HEK293 (cell line): ENCODE measurements at regions not wholly inside any gene's neighbourhood (a gene's known extent, or its start where the extent isn't known, plus 50 kb on each side); places are given as distances from the start of the nearest gene placed in this dataset.

Experiments used
- CTCF ChIA-PET: fragments of 350-600 bp; formaldehyde crosslinking; extraction: SDS; loops from one replicate; lab custom pipeline; 2021; ENCODE audit warnings: antibody characterized with exemption; lab: Yijun Ruan, JAX
- POLR2A ChIA-PET: fragments of 300-600 bp; formaldehyde crosslinking; extraction: SDS; loops from one replicate; lab custom pipeline; 2020; ENCODE audit warnings: antibody characterized with exemption, inconsistent platforms; lab: Yijun Ruan, JAX
- H3K27ac ChIP-seq: fragments of 200-500 bp; sonication (Bioruptor generic); 2 replicates; pipeline ENCODE4 v1.5.1; 2014; ENCODE audit warnings: low read depth, low read length, control low read depth, inconsistent platforms; ENCODE audit errors: extremely low read depth
- H3K36me3 ChIP-seq, 2 experiments: fragments of 200-500 bp in 1 of 2; sonication (Bioruptor generic) in 1 of 2; 1 replicate in 1 of 2; 2 replicates in 1 of 2; pipeline ENCODE4 v1.5.1; 2014 to 2017; ENCODE audit warnings: inconsistent platforms in 2 of 2, low read length in 2 of 2; ENCODE audit not compliant: control insufficient read depth in 2 of 2, insufficient read depth in 1 of 2
- H3K4me1 ChIP-seq: fragments of 200-500 bp; sonication (Bioruptor generic); 2 replicates; pipeline ENCODE4 v1.5.1; 2014; ENCODE audit warnings: mild to moderate bottlenecking, low read length, inconsistent platforms; ENCODE audit not compliant: control insufficient read depth, insufficient read depth
- H3K4me3 ChIP-seq: 2 replicates; pipeline ENCODE4 v1.5.1; 2011; ENCODE audit warnings: low read depth, mild to moderate bottlenecking, control low read depth, low read length, moderate library complexity
- H3K9me3 ChIP-seq: fragments of 200-500 bp; sonication (Bioruptor generic); 2 replicates; pipeline ENCODE4 v1.5.1; 2014; ENCODE audit warnings: low read depth, low read length, inconsistent platforms; ENCODE audit not compliant: control insufficient read depth, insufficient read depth
- ATF2 ChIP-seq: fragments of 450-650 bp; formaldehyde crosslinking; IDR thresholded peaks from 2 replicates; pipeline ENCODE4 v1.5.1; 2016; ENCODE audit warnings: missing biosample characterization, missing genetic modification characterization, low read depth
- BCL11A ChIP-seq: fragments of 450-650 bp; formaldehyde crosslinking; IDR thresholded peaks from 2 replicates; pipeline ENCODE4 v1.5.1; 2016; ENCODE audit warnings: low read depth, missing biosample characterization, missing genetic modification characterization
- GFI1B ChIP-seq: fragments of 450-650 bp; formaldehyde crosslinking; IDR thresholded peaks from 2 replicates; pipeline ENCODE4 v1.5.1; 2016; ENCODE audit warnings: missing biosample characterization, missing genetic modification characterization
- GLIS1 ChIP-seq: fragments of 450-650 bp; formaldehyde crosslinking; IDR thresholded peaks from 2 replicates; pipeline ENCODE4 v1.5.1; 2016; ENCODE audit warnings: missing biosample characterization, missing genetic modification characterization
- PRDM10 ChIP-seq: fragments of 450-650 bp; formaldehyde crosslinking; IDR thresholded peaks from 2 replicates; pipeline ENCODE4 v1.5.1; 2016; ENCODE audit warnings: missing biosample characterization, missing genetic modification characterization
- PRDM6 ChIP-seq: fragments of 450-650 bp; formaldehyde crosslinking; IDR thresholded peaks from 2 replicates; pipeline ENCODE4 v1.5.1; 2017; ENCODE audit warnings: missing biosample characterization, missing genetic modification characterization
- RBAK ChIP-seq: fragments of 450-650 bp; formaldehyde crosslinking; IDR thresholded peaks from 2 replicates; pipeline ENCODE4 v1.5.1; 2016; ENCODE audit warnings: missing biosample characterization, missing genetic modification characterization
- ZBTB20 ChIP-seq: fragments of 450-650 bp; formaldehyde crosslinking; IDR thresholded peaks from 2 replicates; pipeline ENCODE4 v1.5.1; 2016; ENCODE audit warnings: missing biosample characterization, missing genetic modification characterization
- ZFP3 ChIP-seq: fragments of 450-650 bp; formaldehyde crosslinking; IDR thresholded peaks from 2 replicates; pipeline ENCODE4 v1.5.1; 2016; ENCODE audit warnings: low read depth, missing biosample characterization, missing genetic modification characterization
- ZFP37 ChIP-seq: fragments of 450-650 bp; formaldehyde crosslinking; IDR thresholded peaks from 2 replicates; pipeline ENCODE4 v1.5.1; 2016; ENCODE audit warnings: missing biosample characterization, missing genetic modification characterization
- ZFP69B ChIP-seq: fragments of 450-650 bp; formaldehyde crosslinking; IDR thresholded peaks from 2 replicates; pipeline ENCODE4 v1.5.1; 2016; ENCODE audit warnings: missing biosample characterization, missing genetic modification characterization
- ZNF10 ChIP-seq: fragments of 450-650 bp; formaldehyde crosslinking; IDR thresholded peaks from 2 replicates; pipeline ENCODE4 v1.5.1; 2017; ENCODE audit warnings: missing biosample characterization, missing genetic modification characterization
- ZNF18 ChIP-seq: fragments of 450-650 bp; formaldehyde crosslinking; IDR thresholded peaks from 2 replicates; pipeline ENCODE4 v1.5.1; 2016; ENCODE audit warnings: missing biosample characterization, missing genetic modification characterization
- ZNF19 ChIP-seq: fragments of 450-650 bp; formaldehyde crosslinking; IDR thresholded peaks from 2 replicates; pipeline ENCODE4; 2016; ENCODE audit warnings: missing biosample characterization, missing genetic modification characterization, low read depth
- ZNF23 ChIP-seq: fragments of 450-650 bp; formaldehyde crosslinking; IDR thresholded peaks from 2 replicates; pipeline ENCODE4 v1.5.1; 2016; ENCODE audit warnings: missing biosample characterization, missing genetic modification characterization, borderline replicate concordance
- ZNF350 ChIP-seq: fragments of 450-650 bp; formaldehyde crosslinking; IDR thresholded peaks from 2 replicates; pipeline ENCODE4 v1.5.0; 2017; ENCODE audit warnings: missing biosample characterization, mild to moderate bottlenecking, missing genetic modification characterization
- ZNF404 ChIP-seq: fragments of 450-650 bp; formaldehyde crosslinking; IDR thresholded peaks from 2 replicates; pipeline ENCODE4 v1.5.1; 2017; ENCODE audit warnings: missing biosample characterization, missing genetic modification characterization
- ZNF416 ChIP-seq: fragments of 450-650 bp; formaldehyde crosslinking; IDR thresholded peaks from 2 replicates; pipeline ENCODE4 v1.5.1; 2016; ENCODE audit warnings: missing biosample characterization, missing genetic modification characterization
- ZNF426 ChIP-seq: fragments of 450-650 bp; formaldehyde crosslinking; IDR thresholded peaks from 2 replicates; pipeline ENCODE4 v1.5.1; 2017; ENCODE audit warnings: missing biosample characterization, missing genetic modification characterization, mild to moderate bottlenecking, inconsistent platforms, moderate library complexity
- ZNF473 ChIP-seq: fragments of 450-650 bp; formaldehyde crosslinking; IDR thresholded peaks from 2 replicates; pipeline ENCODE4 v1.5.1; 2017; ENCODE audit warnings: missing biosample characterization, missing genetic modification characterization
- ZNF501 ChIP-seq: fragments of 450-650 bp; formaldehyde crosslinking; IDR thresholded peaks from 2 replicates; pipeline ENCODE4 v1.5.1; 2016; ENCODE audit warnings: missing biosample characterization, missing genetic modification characterization
- ZNF585B ChIP-seq: fragments of 450-650 bp; formaldehyde crosslinking; IDR thresholded peaks from 2 replicates; pipeline ENCODE4 v1.5.1; 2016; ENCODE audit warnings: missing biosample characterization, missing genetic modification characterization
- ZNF600 ChIP-seq: fragments of 450-650 bp; formaldehyde crosslinking; IDR thresholded peaks from 2 replicates; pipeline ENCODE4 v1.5.1; 2016; ENCODE audit warnings: missing biosample characterization, missing genetic modification characterization
- ZNF670 ChIP-seq: fragments of 450-650 bp; formaldehyde crosslinking; IDR thresholded peaks from 2 replicates; pipeline ENCODE4 v1.5.1; 2016; ENCODE audit warnings: missing biosample characterization, missing genetic modification characterization, low read depth
- ZNF776 ChIP-seq: fragments of 450-650 bp; formaldehyde crosslinking; IDR thresholded peaks from 2 replicates; pipeline ENCODE4 v1.5.0; 2017; ENCODE audit warnings: missing biosample characterization, missing genetic modification characterization, borderline replicate concordance
- ZNF830 ChIP-seq: fragments of 450-650 bp; IDR thresholded peaks from 2 replicates; pipeline ENCODE4 v1.5.0; 2018; ENCODE audit warnings: missing biosample characterization, missing genetic modification characterization, low read depth, mild to moderate bottlenecking, moderate library complexity
- ZNF843 ChIP-seq: fragments of 450-650 bp; formaldehyde crosslinking; IDR thresholded peaks from 2 replicates; pipeline ENCODE4 v1.5.1; 2016; ENCODE audit warnings: missing biosample characterization, missing genetic modification characterization
- ZXDB ChIP-seq: fragments of 450-650 bp; formaldehyde crosslinking; IDR thresholded peaks from 2 replicates; pipeline ENCODE4 v1.5.1; 2016; ENCODE audit warnings: missing biosample characterization, missing genetic modification characterization

GRCh38 chr5:148769941-148770340 lies 56.5 kb upstream of the ADRB2 start:
- H3K36me3 ChIP-seq: no peaks in the 10 kb centered on the region
- H3K9me3 ChIP-seq: no peaks in the 10 kb centered on the region
- ChIA-PET POLR2A (no interaction called here), CTCF (interaction anchor here (0.6 kb wide), 1 partner anchor 499 kb away, joined by 4 read pairs; no protein-coding TSS in a partner anchor)
- no peaks in the 10 kb centered on the region for H3K4me1 ChIP-seq
- H3K4me3 ChIP-seq: no peak overlapping the region
- no peak overlapping the region for H3K27ac ChIP-seq
- TF ChIP-seq ATF2 (tag by site-specific recombination) (no peak), ZNF10 (tag by site-specific recombination) (no peak), ZNF19 (tag by site-specific recombination) (no peak), ZBTB20 (tag by site-specific recombination) (no peak), ZNF404 (no peak), ZNF776 (tag by site-specific recombination) (no peak), ZFP3 (tag by site-specific recombination) (no peak), ZNF416 (no peak), GLIS1 (tag by site-specific recombination) (no peak), RBAK (tag by site-specific recombination) (no peak), ZNF501 (tag by site-specific recombination) (no peak), ZNF830 (no peak), PRDM6 (tag by site-specific recombination) (no peak), ZNF350 (tag by site-specific recombination) (no peak), ZNF23 (no peak)

- Histone ChIP-seq H3K27ac (no peak overlapping the region), H3K36me3 (no peaks in the 10 kb centered on the region), H3K9me3 (no peaks in the 10 kb centered on the region), H3K4me1 (no peaks in the 10 kb centered on the region), H3K4me3 (no peak overlapping the region)
- ChIA-PET CTCF (interaction anchor here (1.2 kb wide), 1 partner anchor 184 kb away, joined by 3 read pairs; no protein-coding TSS in a partner anchor), POLR2A (no interaction called here)
- TF ChIP-seq BCL11A (tag by site-specific recombination) (no peak), ZNF843 (tag by site-specific recombination) (no peak), ZFP69B (no peak), ZFP37 (tag by site-specific recombination) (no peak), ZNF473 (tag by site-specific recombination) (no peak), PRDM10 (tag by site-specific recombination) (no peak), ZNF670 (tag by site-specific recombination) (no peak), ZNF600 (tag by site-specific recombination) (no peak), ZXDB (tag by site-specific recombination) (no peak), ZNF18 (no peak), GFI1B (tag by site-specific recombination) (no peak), ZNF426 (tag by site-specific recombination) (no peak), ZNF585B (tag by site-specific recombination) (no peak)
Measured at GRCh38 chr5:148774313-148774712, 52.1 kb upstream of the ADRB2 start.
